NCI-H510A treated with DMSO at 0.1 percent for 48 hours (cell line): ENCODE measurements at regions not wholly inside any gene's neighbourhood (a gene's known extent, or its start where the extent isn't known, plus 50 kb on each side); places are given as distances from the start of the nearest gene placed in this dataset.

Source experiments
- DNase-seq: peaks from one replicate; lab custom pipeline; 2025; lab: John Stamatoyannopoulos, UW

DNA sequence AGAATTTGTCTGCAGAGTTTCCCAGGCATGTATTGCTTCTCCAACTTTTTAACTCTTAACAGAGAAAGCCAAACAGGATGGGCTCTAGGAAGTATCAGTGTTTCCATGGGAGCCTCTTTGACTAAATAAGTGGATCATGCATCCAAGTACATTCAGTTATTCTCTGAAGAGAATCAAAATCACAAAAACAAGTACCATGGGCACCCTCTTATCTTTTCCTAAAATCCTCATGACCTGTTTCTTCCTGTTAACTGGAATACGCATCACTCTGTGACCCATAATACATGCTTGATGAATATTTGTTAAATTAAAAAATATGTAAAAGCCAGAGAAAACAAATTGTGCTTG, 186.9 kb upstream of the MGMT start:
- DNase-seq: no peak

- no peak for DNase-seq
Measured at GRCh38 chr10:129280908-129281586, 186.0 kb upstream of the MGMT start.

DNA sequence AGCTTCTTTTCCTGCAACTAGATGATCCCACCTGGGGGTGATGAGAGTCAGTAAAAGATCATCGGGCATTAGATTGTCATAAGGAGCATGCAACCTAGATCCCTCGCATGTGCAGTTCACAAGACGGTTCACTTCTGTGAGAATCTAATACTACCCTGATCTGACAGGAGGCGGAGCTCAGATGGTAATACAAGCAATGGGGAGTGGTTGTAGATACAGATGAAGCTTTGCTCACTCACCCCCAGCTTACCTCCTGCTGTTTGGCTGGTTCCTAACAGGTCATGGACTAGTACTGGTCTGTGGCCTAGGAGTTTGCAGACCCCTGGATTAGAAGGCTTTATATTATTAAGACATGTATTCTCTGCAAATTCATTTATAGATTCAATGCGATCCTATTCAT, 181.6 kb upstream of the MGMT start:
- DNase-seq: no peak

DNA sequence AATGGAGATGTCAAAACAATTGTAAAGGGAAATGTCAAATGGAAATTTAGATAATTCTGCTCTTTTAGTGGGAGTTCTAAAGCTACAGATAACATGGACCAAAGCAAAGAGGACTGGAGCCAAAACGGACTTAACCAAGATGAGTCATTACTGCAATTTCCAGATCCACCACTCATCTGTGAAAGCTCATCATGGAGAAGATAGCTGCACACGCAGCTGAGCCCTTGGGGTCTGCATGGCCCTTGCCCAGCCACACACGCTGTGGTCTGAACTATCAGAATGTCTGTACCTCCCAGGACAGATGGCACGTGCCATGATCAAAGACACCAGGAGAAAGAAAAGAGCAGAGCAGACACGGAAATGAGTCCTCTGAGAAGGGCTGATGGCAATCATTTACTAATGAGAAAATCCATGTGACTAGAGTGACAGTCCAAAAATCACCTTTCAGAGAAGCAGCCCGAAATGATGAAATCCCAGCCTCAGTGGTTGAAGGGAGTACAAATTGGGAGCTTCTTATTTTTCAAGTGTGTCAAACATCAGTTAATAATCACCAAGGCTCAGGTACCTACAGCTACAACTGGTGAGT, 177.9 kb upstream of the MGMT start:
- DNase-seq: no peak

- no peak for DNase-seq
Measured at GRCh38 chr10:129293991-129294700, 172.9 kb upstream of the MGMT start.

DNA sequence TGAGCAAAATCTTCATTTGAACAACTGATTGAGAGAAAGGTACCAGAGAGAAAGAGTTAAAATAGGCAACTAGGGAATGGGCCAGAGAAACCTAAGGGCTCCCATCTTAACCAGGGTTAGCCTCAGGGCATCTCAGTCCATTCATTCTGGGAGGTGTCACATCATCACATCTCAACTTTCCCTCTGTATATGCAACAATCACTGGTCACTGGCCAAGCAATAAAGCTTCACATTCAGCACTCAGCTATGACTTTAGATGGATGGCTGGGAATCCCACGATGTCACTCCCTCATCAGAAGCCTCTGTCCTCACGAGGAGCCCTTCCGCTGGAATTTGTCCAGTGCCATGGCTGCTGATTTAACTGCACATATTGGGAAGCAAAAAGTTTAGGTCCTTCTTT, 172.1 kb upstream of the MGMT start:
- DNase-seq: no peak

DNA sequence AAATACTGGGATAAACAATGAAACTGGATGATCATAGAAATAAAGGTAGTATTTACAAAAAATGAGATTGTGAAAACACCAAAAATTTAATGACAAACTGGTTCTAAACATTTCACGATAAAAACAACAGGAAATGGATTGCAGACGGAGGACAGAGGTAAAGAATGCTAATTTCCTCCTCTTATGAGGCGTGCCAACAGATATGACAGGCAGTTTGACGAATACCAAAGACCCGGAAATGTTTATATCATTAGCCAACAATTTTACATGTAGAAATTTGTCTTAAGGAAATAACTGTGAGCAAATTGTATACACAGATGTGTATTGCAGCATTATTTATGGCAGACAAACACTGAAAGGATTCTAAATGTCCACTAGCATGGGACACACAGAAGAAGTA, 162.0 kb upstream of the MGMT start:
- no peak for DNase-seq

DNA sequence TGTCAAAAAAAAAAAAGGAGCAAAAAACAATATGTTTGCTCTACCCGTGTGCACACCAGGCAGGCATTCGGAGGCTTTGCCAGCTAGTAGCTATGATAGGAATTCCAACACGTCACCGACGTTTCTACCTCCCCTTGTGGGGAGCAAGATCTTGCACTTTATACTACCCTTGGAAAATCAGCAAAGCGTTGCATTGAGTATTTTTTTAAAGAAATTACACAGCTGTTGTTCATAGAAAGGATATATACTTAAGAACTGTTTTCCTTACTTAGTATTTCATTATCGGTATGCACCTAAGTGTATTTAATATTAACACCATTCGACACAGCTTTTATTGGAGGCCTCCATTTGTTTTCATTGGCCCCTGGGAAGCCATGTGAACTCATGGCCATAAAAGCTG, 159.9 kb upstream of the MGMT start:
- DNase-seq: no peak

GRCh38 chr10:129308953-129309564, 158.0 kb upstream of the MGMT start:
- no peak for DNase-seq

DNA sequence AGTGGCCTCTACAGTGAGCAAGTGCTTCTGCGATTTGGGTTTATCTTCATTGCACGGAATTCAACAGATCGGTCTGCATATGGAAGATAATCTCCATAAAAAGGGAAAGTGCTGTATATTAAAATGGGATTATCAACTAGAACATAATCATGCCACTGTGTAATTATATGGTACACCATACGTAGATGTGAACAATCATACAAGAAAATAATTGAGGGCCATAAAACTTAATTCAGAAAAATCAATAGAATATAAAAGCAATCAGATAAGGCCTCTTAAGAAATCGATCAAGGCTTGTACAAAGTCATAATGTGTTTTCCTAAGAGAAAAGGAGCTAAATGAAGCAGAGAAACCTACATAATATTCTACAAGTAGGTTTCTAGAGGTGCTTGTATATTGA, 157.5 kb upstream of the MGMT start:
- DNase-seq: no peak

- DNase-seq: no peak
Measured at GRCh38 chr10:129310881-129311280, 156.2 kb upstream of the MGMT start.

- DNase-seq: no peak
Measured at GRCh38 chr10:129319934-129320333, 147.1 kb upstream of the MGMT start.

- DNase-seq: no peak
Measured at GRCh38 chr10:129320340-129320739, 146.7 kb upstream of the MGMT start.

GRCh38 chr10:129321727-129322126, 145.3 kb upstream of the MGMT start:
- no peak for DNase-seq

- DNase-seq: no peak
Measured at GRCh38 chr10:129322933-129323820, 143.9 kb upstream of the MGMT start.

GRCh38 chr10:129323879-129324278, 143.2 kb upstream of the MGMT start:
- no peak for DNase-seq

- DNase-seq: no peak
Measured at GRCh38 chr10:129325893-129326292, 141.1 kb upstream of the MGMT start.

- no peak for DNase-seq
Measured at GRCh38 chr10:129328546-129328945, 138.5 kb upstream of the MGMT start.

DNA sequence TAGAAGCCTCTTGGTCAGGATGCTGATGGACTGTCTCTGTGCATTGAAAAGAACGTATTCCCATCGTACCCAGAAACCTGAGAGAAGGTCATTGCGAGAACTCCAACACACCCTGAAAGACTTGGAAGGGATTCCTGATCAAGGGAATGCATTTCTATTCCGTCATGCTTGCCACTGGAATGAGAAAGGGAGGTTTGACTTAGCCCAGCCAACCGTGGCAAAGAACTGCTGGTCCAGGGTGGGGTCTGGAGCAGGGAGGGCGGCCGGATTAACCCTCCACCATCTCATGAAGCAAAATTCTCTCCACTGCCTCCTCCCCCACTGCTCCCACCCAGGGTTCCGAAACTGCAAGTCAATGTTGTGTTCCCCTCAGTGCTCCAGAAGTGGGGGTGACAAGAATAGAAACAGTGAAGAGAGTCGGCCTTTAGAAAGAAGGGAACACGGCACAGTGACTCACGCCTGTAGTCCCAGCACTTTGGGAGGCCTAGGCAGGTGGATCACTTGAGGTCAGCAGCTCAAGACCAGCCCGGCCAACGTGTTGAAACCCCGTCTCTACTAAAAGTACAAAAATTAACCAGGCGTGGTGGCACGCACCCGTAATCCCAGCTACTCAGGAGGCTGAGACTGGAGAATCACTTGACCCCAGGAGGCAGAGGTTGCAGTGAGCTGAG, 137.5 kb upstream of the MGMT start:
- no peak for DNase-seq

GRCh38 chr10:129330211-129330610, 136.8 kb upstream of the MGMT start:
- no peak for DNase-seq

- DNase-seq: no peak
Measured at GRCh38 chr10:129331207-129331838, 135.7 kb upstream of the MGMT start.
